ENCODE measurements at regions not wholly inside any gene's neighbourhood (a gene's known extent, or its start where the extent isn't known, plus 50 kb on each side); places are given as distances from the start of the nearest gene placed in this dataset.

GRCh38 chr1:224564454-224565084 lies 51.5 kb upstream of the CNIH3 start:
- DNase-seq (ENCODE audit: insufficient read length, low spot score) (no peak), FAIRE-seq (no peak)

GRCh38 chr1:224565186-224565585 lies 50.9 kb upstream of the CNIH3 start:
- no peak for FAIRE-seq
- no peak for DNase-seq (ENCODE audit: insufficient read length, low spot score)

GRCh38 chr1:224565611-224566406 lies 50.3 kb upstream of the CNIH3 start:
- DNase-seq (ENCODE audit: insufficient read length, low spot score): no peak
- no peak for FAIRE-seq

Data from GM19239 (cell line).